Erythroblast (primary cell): ENCODE measurements at regions not wholly inside any gene's neighbourhood (a gene's known extent, or its start where the extent isn't known, plus 50 kb on each side); places are given as distances from the start of the nearest gene placed in this dataset.

ENCODE experiments used
- GATA1 ChIP-seq: IDR thresholded peaks from 2 replicates; pipeline ENCODE4 v1.6.1; 2011; ENCODE audit warnings: low read depth, mild to moderate bottlenecking, control low read depth, low read length, moderate library complexity
- POLR2A ChIP-seq: IDR thresholded peaks from 2 replicates; pipeline ENCODE4 v1.6.1; 2011; ENCODE audit warnings: mild to moderate bottlenecking, low read length

- TF ChIP-seq POLR2A (no peak), GATA1 (no peak)
These were observed 268.3 kb upstream of the IGFBP3 start for GRCh38 chr7:46189255-46189790.
